Naive B cell (primary cell): ENCODE measurements at regions not wholly inside any gene's neighbourhood (a gene's known extent, or its start where the extent isn't known, plus 50 kb on each side); places are given as distances from the start of the nearest gene placed in this dataset.
"Not testable (repeated sequence)": the region's sequence is repeated elsewhere in the genome, so short reads cannot be mapped to it uniquely, and the experiment has no call there.

Source experiments
- ATAC-seq, 2 donors: fragments of 150-1000 bp; cut with Tn5 transposase; 2 replicates each; pipeline ENCODE4 v1.10.0; 2021; ENCODE audit warnings: low read depth in 2 of 2, mild to moderate bottlenecking in 2 of 2, moderate library complexity in 2 of 2
- DNase-seq: peaks from one replicate; pipeline ENCODE4 v3.0.0; 2022
- H3K27ac Mint-ChIP-seq, 6 donors: one replicate each; pipeline ENCODE4 v1.8.0; 2020 to 2022; ENCODE audit warnings: mild to moderate bottlenecking in 6 of 6, mixed read lengths in 6 of 6, moderate library complexity in 5 of 6, inconsistent platforms in 2 of 6
- H3K27me3 Mint-ChIP-seq, 3 donors: one replicate each; pipeline ENCODE4 v1.8.0; 2021 to 2022; ENCODE audit warnings: mixed read lengths in 3 of 3, mild to moderate bottlenecking in 1 of 3
- H3K36me3 Mint-ChIP-seq, 2 donors: one replicate each; pipeline ENCODE4 v1.8.0; 2020 to 2022; ENCODE audit warnings: mixed read lengths in 2 of 2, inconsistent platforms in 1 of 2, mild to moderate bottlenecking in 1 of 2
- H3K4me1 Mint-ChIP-seq, 3 donors: one replicate each; pipeline ENCODE4 v1.8.0; 2020 to 2022; ENCODE audit warnings: mixed read lengths in 3 of 3, inconsistent platforms in 1 of 3, mild to moderate bottlenecking in 1 of 3, moderate library complexity in 1 of 3
- H3K4me3 Mint-ChIP-seq, 8 donors: one replicate each; pipeline ENCODE4 v1.8.0; 2020 to 2022; ENCODE audit warnings: mild to moderate bottlenecking in 8 of 8, mixed read lengths in 8 of 8, moderate library complexity in 8 of 8, inconsistent platforms in 2 of 8
- H3K9me3 Mint-ChIP-seq, 7 donors: one replicate each; pipeline ENCODE4 v1.8.0; 2020 to 2022; ENCODE audit warnings: mixed read lengths in 7 of 7, mild to moderate bottlenecking in 5 of 7, inconsistent platforms in 2 of 7, moderate library complexity in 1 of 7

- DNase-seq = peak; percentile 53
- peaks cover 0 to 3% (median 0%) of the 10 kb centered on the region in 3 donors for H3K27me3 Mint-ChIP-seq
Observed at GRCh38 chr5:14998491-14998890, 126.9 kb upstream of the ANKH start.

GRCh38 chr5:14996997-14997396, 125.4 kb upstream of the ANKH start:
- Mint-ChIP-seq H3K4me1 (peaks cover 29 to 47% (median 30%) of the 10 kb centered on the region in 3 donors), H3K4me3 (peak overlapping the region in 1 of 8 donors; percentile 80), H3K27ac (peak overlapping the region; percentile 89 to 97 (median 93)), H3K27me3 (no peaks in the 10 kb centered on the region), H3K36me3 (peaks cover 4 to 9% of the 10 kb centered on the region in 2 donors), H3K9me3 (peaks cover 1 to 8% (median 4%) of the 10 kb centered on the region in 7 donors)
- ATAC-seq = peak; percentile 71 to 74
- DNase-seq = peak; percentile 75

More at GRCh38 chr5:14998491-14998890, 126.9 kb upstream of the ANKH start:
- peak overlapping the region; percentile 89 to 96 (median 90) for H3K27ac Mint-ChIP-seq
- peak overlapping the region; percentile 10 to 74 (median 34) for H3K4me3 Mint-ChIP-seq
- H3K36me3 Mint-ChIP-seq = peaks cover 4 to 9% of the 10 kb centered on the region in 2 donors
- peak; percentile 9 to 22 for ATAC-seq
- H3K4me1 Mint-ChIP-seq = peaks cover 23 to 33% (median 25%) of the 10 kb centered on the region in 3 donors
- H3K9me3 Mint-ChIP-seq = peaks cover 1 to 8% (median 4%) of the 10 kb centered on the region in 7 donors

GRCh38 chr5:14995229-14995628, 123.7 kb upstream of the ANKH start:
- no peaks in the 10 kb centered on the region for H3K27me3 Mint-ChIP-seq
- H3K36me3 Mint-ChIP-seq = peaks cover 4 to 9% of the 10 kb centered on the region in 2 donors
- H3K27ac Mint-ChIP-seq = peak overlapping the region in 5 of 6 donors; percentile 8 to 86 (median 76)
- peaks cover 1 to 8% (median 4%) of the 10 kb centered on the region in 7 donors for H3K9me3 Mint-ChIP-seq
- peak overlapping the region in 2 of 8 donors; percentile 42 to 50 for H3K4me3 Mint-ChIP-seq
- H3K4me1 Mint-ChIP-seq = peaks cover 29 to 47% (median 30%) of the 10 kb centered on the region in 3 donors
- ATAC-seq (no peak), DNase-seq (no peak)

- H3K27me3 Mint-ChIP-seq, H3K9me3 Mint-ChIP-seq, DNase-seq, H3K36me3 Mint-ChIP-seq, ATAC-seq: not testable (repeated sequence)
- Mint-ChIP-seq H3K4me3 (peak overlapping the region; percentile 90 to 99 (median 96)), H3K4me1 (peaks cover 16 to 35% (median 20%) of the 10 kb centered on the region in 3 donors), H3K27ac (peak overlapping the region; percentile 97 to 99 (median 99))
Observed at GRCh38 chr5:14993459-14994133, 122.0 kb upstream of the ANKH start.

- DNase-seq (peak; percentile 82), ATAC-seq (peak; percentile 89)
- H3K9me3 Mint-ChIP-seq, H3K27me3 Mint-ChIP-seq, H3K36me3 Mint-ChIP-seq: not testable (repeated sequence)
- H3K4me1 Mint-ChIP-seq = peaks cover 9 to 28% (median 13%) of the 10 kb centered on the region in 3 donors
- peak overlapping the region; percentile 90 to 99 (median 96) for H3K4me3 Mint-ChIP-seq
- peak overlapping the region; percentile 97 to 99 (median 99) for H3K27ac Mint-ChIP-seq
Observed at GRCh38 chr5:14992751-14993458, 121.3 kb upstream of the ANKH start.

GRCh38 chr5:14988223-14988622, 116.6 kb upstream of the ANKH start:
- no peak for DNase-seq
- no peak for ATAC-seq
- peaks cover 2 to 16% (median 13%) of the 10 kb centered on the region in 3 donors for H3K4me1 Mint-ChIP-seq
- H3K27ac Mint-ChIP-seq = peak overlapping the region in 1 of 6 donors; percentile 23
- H3K9me3 Mint-ChIP-seq = no peaks in the 10 kb centered on the region
- no peaks in the 10 kb centered on the region for H3K36me3 Mint-ChIP-seq
- H3K4me3 Mint-ChIP-seq = no peak overlapping the region
- peaks cover 0 to 13% (median 10%) of the 10 kb centered on the region in 3 donors for H3K27me3 Mint-ChIP-seq

GRCh38 chr5:14986413-14986812, 114.8 kb upstream of the ANKH start:
- no peaks in the 10 kb centered on the region for H3K9me3 Mint-ChIP-seq
- peaks cover 0 to 13% (median 10%) of the 10 kb centered on the region in 3 donors for H3K27me3 Mint-ChIP-seq
- H3K4me1 Mint-ChIP-seq = peaks cover 0 to 5% (median 4%) of the 10 kb centered on the region in 3 donors
- H3K4me3 Mint-ChIP-seq = no peak overlapping the region
- ATAC-seq = no peak
- no peak for DNase-seq
- no peaks in the 10 kb centered on the region for H3K36me3 Mint-ChIP-seq
- no peak overlapping the region for H3K27ac Mint-ChIP-seq

GRCh38 chr5:14983666-14984441, 112.3 kb upstream of the ANKH start:
- H3K27ac Mint-ChIP-seq = peak overlapping the region in 1 of 6 donors; percentile 3
- peaks cover 6 to 18% (median 13%) of the 10 kb centered on the region in 3 donors for H3K27me3 Mint-ChIP-seq
- H3K9me3 Mint-ChIP-seq = peaks cover 0 to 6% (median 0%) of the 10 kb centered on the region in 7 donors
- H3K4me1 Mint-ChIP-seq = peaks cover 0 to 5% (median 4%) of the 10 kb centered on the region in 3 donors
- no peaks in the 10 kb centered on the region for H3K36me3 Mint-ChIP-seq
- no peak overlapping the region for H3K4me3 Mint-ChIP-seq
- DNase-seq (no peak), ATAC-seq (peak; percentile 61 to 74)

GRCh38 chr5:14980698-14981097, 109.1 kb upstream of the ANKH start:
- H3K36me3 Mint-ChIP-seq = no peaks in the 10 kb centered on the region
- DNase-seq (no peak), ATAC-seq (no peak)
- H3K27me3 Mint-ChIP-seq = peaks cover 6 to 13% (median 13%) of the 10 kb centered on the region in 3 donors
- H3K4me3 Mint-ChIP-seq = no peak overlapping the region
- no peak overlapping the region for H3K27ac Mint-ChIP-seq
- H3K9me3 Mint-ChIP-seq = peaks cover 0 to 13% (median 0%) of the 10 kb centered on the region in 7 donors
- H3K4me1 Mint-ChIP-seq = peaks cover 0 to 5% (median 4%) of the 10 kb centered on the region in 3 donors

GRCh38 chr5:14977058-14977685, 105.6 kb upstream of the ANKH start:
- Mint-ChIP-seq H3K27me3 (peaks cover 6 to 13% (median 9%) of the 10 kb centered on the region in 3 donors), H3K9me3 (peaks cover 0 to 13% (median 0%) of the 10 kb centered on the region in 7 donors), H3K36me3 (no peaks in the 10 kb centered on the region), H3K4me3 (no peak overlapping the region), H3K27ac (peak overlapping the region in 1 of 6 donors; percentile 78), H3K4me1 (no peaks in the 10 kb centered on the region)
- ATAC-seq (no peak), DNase-seq (no peak)

GRCh38 chr5:14976486-14976885, 104.9 kb upstream of the ANKH start:
- no peaks in the 10 kb centered on the region for H3K4me1 Mint-ChIP-seq
- H3K36me3 Mint-ChIP-seq = no peaks in the 10 kb centered on the region
- peaks cover 0 to 13% (median 0%) of the 10 kb centered on the region in 7 donors for H3K9me3 Mint-ChIP-seq
- no peak overlapping the region for H3K27ac Mint-ChIP-seq
- H3K27me3 Mint-ChIP-seq = peaks cover 6 to 18% (median 9%) of the 10 kb centered on the region in 3 donors
- DNase-seq (no peak), ATAC-seq (no peak)
- no peak overlapping the region for H3K4me3 Mint-ChIP-seq

- ATAC-seq (no peak), DNase-seq (no peak)
- H3K27me3 Mint-ChIP-seq = peaks cover 10 to 17% (median 11%) of the 10 kb centered on the region in 3 donors
- no peaks in the 10 kb centered on the region for H3K4me1 Mint-ChIP-seq
- H3K9me3 Mint-ChIP-seq = peaks cover 0 to 2% (median 0%) of the 10 kb centered on the region in 7 donors
- no peak overlapping the region for H3K4me3 Mint-ChIP-seq
- no peaks in the 10 kb centered on the region for H3K36me3 Mint-ChIP-seq
- H3K27ac Mint-ChIP-seq = peak overlapping the region in 1 of 6 donors; percentile 81
Observed at GRCh38 chr5:14971873-14972272, 100.3 kb upstream of the ANKH start.
